Islet precursor cell (in vitro differentiated cells): ENCODE measurements at regions not wholly inside any gene's neighbourhood (a gene's known extent, or its start where the extent isn't known, plus 50 kb on each side); places are given as distances from the start of the nearest gene placed in this dataset.
A peak's percentile ranks its signal among the peaks of the same experiment; 100 is the strongest.

Source experiments
- DNase-seq: peaks from one replicate; pipeline ENCODE4 v3.0.0-alpha.2; 2018

GRCh38 chr14:28052251-28052650, 714.3 kb upstream of the FOXG1 start:
- no peak for DNase-seq

DNA sequence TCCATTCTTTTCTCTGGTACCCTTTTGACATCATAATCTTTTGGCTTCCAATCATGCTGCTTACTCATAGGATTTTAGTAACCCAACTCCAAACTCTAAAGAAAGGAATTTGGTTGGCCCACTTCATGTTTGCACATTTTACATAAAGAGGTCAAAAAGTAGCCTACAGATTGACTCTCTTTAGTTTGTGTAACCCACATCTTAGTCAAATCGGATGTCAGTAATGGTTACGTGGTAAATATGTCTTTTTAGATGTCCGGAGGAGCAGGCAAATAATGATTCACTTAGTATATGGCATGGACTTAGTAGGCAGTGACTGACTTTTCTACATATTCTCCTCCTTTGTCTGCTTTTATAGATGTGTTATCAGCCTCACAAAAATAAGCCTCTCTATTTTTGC, 711.6 kb upstream of the FOXG1 start:
- no peak for DNase-seq

DNA sequence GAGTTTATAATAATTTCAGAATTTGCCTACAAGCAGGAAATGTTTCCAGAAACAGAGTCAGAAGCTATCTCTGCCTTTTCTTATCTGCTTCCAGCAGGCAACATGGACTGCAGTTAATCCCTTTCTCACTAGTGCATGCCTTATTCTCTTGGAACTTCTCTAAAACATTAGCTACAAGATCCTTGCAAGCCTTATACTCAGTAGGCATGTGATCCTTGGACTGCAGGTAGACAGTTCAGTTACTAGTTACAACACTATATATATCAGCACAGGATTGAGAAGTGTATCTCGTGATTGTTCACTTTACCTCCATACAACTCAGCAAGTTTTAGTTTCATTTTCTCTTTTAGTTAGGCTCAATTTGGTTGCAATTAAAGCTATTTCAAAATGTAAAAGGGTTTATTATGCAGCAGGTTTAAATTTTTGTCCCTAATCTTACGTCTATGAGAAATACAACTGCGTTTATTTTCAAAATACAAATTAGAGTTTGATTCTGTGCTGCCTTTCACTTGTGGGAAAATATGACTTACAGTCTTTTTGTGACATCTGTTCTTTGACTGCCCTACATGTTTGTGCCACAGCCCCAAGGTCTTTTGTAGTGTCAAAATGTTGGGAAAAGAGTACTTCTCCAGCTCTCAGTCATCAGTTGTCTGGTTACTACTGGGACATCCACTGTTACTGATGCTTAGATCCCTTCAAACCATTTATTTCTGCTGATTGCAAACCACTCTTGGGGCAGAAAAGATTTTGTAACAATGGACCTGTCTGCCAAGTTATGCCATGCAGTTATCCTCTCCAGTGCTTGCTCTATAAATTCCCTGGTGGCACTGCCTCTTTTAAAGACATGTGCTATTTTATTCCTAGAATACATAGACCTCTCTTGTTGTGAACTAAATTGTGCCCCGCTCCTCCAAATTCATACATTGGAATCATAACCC, 709.0 kb upstream of the FOXG1 start:
- no peak for DNase-seq

- no peak for DNase-seq
Observed at GRCh38 chr14:28059254-28059653, 707.3 kb upstream of the FOXG1 start.

- DNase-seq = peak; percentile 53
Observed at GRCh38 chr14:28061006-28061405, 705.6 kb upstream of the FOXG1 start.

- no peak for DNase-seq
Observed at GRCh38 chr14:28077021-28077420, 689.6 kb upstream of the FOXG1 start.

DNA sequence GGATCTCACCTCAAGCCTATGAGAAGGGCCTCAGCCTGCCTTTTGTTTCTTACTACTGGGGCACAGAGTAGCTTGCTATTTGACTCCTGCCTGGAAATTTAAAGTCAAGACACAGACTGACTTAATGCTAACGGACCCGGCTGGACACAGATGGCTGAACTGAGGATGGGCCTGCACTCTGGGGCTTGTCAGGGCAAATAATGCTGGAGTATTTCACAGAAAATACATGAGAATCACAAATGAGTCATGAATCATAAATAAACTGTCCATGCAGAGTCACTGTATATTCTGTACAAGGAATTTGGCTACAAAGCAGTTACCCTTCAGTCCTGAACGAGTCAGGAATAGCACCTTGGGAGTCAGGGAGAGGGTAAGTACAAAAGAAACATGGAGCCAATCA, 683.2 kb upstream of the FOXG1 start:
- DNase-seq = no peak

GRCh38 chr14:28088125-28088524, 678.5 kb upstream of the FOXG1 start:
- DNase-seq = no peak

GRCh38 chr14:28097585-28097984, 669.0 kb upstream of the FOXG1 start:
- no peak for DNase-seq

GRCh38 chr14:28098856-28099255, 667.7 kb upstream of the FOXG1 start:
- no peak for DNase-seq

- DNase-seq = no peak
Observed at GRCh38 chr14:28102001-28102400, 664.6 kb upstream of the FOXG1 start.

DNA sequence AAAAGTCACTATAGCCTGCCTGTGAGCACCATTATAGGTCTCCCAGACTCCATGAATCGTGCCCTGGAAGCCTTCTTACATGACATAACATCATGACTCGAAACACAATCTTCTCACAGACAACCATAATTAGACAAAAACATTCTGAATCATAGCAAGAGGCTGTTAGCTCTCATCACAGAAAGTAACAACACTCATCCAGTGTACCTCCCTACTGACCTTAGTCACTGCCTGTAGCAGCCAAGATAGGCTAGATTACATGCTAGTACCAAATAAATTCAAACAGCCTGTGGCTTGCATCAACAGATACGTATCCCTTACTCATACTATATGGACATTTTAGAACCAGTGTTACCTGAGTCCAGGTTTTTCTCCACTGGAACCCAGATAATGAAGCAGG, 663.8 kb upstream of the FOXG1 start:
- peak; percentile 62 for DNase-seq

GRCh38 chr14:28113311-28113710, 653.3 kb upstream of the FOXG1 start:
- no peak for DNase-seq

DNA sequence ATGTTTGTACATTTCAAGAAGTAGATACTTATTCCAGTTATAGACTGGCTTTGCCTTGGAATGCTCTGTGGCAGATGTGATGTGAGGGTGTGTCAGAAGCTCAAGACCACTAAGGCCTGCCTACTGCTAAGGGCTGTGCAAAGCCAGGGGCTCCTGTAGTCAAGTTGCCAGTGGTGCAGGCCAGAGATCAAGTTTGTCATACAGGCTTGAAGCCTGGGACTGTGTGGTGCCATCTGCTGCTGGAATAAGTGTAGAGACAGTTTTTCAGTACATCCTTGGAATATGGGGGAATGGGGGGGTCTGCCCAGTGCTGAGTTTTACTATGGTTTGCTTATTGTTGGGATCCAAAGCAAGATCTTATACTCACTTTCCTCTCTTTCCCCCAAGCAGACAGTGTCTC, 649.9 kb upstream of the FOXG1 start:
- DNase-seq = peak; percentile 53

DNA sequence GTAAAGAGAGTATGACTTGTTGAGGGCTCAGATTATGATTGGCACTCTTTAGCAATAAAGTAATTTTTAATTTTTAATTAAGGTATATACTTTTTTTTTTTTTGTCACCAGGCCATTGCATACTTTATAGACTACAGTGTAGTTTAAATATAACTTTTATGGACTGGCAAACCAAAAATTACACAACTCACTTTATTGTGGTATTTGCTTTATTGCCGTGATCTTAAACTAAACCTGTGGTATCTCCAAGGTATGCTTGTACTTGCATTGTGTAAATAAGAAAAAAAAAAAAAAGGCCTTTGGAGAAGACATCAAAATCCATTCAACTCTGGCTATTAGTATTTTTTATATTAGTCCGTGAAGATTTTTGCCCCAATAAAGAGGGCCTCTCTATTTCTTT, 646.7 kb upstream of the FOXG1 start:
- no peak for DNase-seq

DNA sequence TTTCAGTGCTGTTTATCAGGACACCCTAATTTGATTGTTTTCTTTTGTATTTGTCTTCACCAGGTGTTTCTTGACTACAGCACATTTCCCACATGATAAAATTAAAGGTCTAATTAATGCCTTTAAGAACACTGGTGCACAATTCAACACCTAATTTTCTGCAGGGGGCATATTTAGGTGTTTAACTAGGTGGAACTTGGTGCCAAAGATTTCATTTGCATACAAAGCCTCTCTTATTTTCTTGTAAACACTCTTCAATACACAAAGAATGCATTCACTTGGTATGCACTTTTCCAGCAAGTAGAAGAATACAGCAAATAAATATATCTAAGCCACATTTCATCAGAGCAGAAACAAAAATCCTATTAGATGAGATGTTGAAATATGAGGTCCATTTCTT, 646.2 kb upstream of the FOXG1 start:
- DNase-seq = no peak

DNA sequence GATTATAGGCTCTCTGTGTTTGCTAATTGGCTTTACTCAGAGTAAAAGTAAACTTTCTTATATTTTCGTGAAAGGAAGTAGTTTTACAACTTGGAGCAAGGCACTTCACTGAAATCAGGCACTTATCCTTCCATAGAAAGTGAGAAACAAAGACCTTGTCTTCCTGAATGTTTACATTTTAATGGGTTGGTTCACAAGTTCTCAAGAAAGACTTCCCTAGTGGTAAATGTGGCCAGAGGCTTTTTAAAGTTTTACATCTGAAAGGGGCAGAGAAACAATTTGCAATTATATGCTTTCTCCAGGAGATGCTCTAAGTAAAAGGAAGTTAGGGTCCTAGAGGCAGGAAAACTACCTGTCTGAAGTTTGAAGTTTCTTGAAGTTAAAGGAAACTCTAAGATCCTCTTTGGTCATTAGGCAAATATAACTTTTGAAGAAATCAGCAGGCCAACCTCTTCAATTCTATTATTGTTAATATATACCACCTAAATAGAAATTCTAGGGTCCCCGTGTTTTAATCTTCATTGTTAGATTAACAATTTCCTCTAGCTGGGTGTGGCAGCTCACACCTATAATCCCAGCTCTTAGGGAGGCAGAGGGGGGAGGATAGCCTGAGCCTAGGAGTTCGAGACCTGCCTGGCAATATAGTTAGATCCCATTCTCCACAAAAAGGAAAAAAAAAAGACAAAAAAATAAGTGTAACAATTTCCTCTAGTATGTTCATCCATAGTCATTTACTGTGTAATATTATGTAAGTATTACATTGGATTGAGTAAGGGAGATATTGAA, 644.9 kb upstream of the FOXG1 start:
- no peak for DNase-seq

- no peak for DNase-seq
Observed at GRCh38 chr14:28130610-28131284, 635.8 kb upstream of the FOXG1 start.

GRCh38 chr14:28138341-28138740, 628.2 kb upstream of the FOXG1 start:
- no peak for DNase-seq

DNA sequence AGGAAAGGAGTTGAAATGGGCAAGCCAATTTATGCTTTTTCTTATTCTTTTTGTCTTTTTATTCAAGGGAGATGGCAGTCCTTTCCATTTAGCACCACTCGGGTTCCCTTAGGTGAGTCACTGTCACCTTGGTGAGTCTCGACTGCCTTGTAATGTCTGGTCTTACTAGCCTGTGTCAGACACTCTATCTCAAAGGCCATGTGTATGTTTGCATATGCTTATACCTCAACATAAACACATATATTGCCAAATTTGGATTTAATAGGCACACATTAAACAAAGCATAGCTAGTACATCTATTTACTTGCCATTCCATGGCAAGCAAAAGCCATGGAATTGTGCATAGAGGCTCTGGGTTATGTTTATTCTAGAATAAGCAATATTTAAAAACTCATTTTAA, 624.9 kb upstream of the FOXG1 start:
- DNase-seq = no peak

DNA sequence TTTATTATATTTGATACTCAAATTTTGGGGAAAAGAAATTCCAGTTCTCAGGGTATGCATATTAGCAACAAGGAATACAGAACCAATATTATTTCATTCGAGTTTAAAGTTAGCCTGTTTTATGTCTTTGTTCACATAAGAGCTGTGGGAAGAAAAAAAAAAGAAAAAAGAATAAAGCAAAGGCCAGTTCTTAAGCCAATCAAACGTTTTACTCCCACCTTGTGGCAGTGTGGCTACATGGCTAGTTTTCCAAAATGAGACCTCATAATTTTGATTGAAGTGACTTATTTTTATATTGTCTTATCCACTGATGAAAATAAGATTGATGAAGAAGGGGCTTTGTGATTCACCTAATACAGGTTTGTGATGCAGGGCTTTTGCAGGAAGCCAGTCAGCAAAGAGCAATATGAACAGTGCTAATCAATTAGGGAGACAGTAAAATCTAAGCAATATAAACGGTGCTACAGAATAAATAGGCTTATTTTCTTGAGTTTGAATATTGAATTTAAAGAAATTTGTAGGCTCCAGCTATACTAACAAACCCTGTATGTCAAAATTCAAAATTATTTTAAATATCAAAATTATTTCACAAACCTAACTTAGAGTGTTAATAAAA, 624.1 kb upstream of the FOXG1 start:
- DNase-seq = no peak

- no peak for DNase-seq
Observed at GRCh38 chr14:28143316-28143715, 623.3 kb upstream of the FOXG1 start.

- no peak for DNase-seq
Observed at GRCh38 chr14:28151926-28152325, 614.7 kb upstream of the FOXG1 start.
